Spleen (tissue), 11 donors: ENCODE measurements at regions not wholly inside any gene's neighbourhood (a gene's known extent, or its start where the extent isn't known, plus 50 kb on each side); places are given as distances from the start of the nearest gene placed in this dataset.

Experiments
- DNase-seq: peaks from one replicate; pipeline ENCODE4 v3.0.0-alpha.2; 2020
- H3K27ac ChIP-seq, 8 donors: fragments of 200-600 bp; sonication (generic) in 7 of 8; 1 replicate in 4 of 8; 2 replicates in 4 of 8; pipeline versions ENCODE4 v1.5.0 to v1.8.0; 2016 to 2021; ENCODE audit warnings: inconsistent platforms in 4 of 8, mild to moderate bottlenecking in 4 of 8, moderate library complexity in 1 of 8
- H3K27me3 ChIP-seq, 7 donors: fragments of 200-600 bp; sonication (generic) in 6 of 7; replicated peaks in 1 of 7; 1 replicate in 4 of 7; 2 replicates in 3 of 7; pipeline versions ENCODE4 v1.5.0 to v1.8.0; 2016 to 2021; ENCODE audit warnings: inconsistent platforms in 3 of 7, mild to moderate bottlenecking in 1 of 7
- H3K36me3 ChIP-seq, 6 donors: fragments of 200-600 bp; sonication (generic) in 5 of 6; 1 replicate in 4 of 6; 2 replicates in 2 of 6; pipeline versions ENCODE4 v1.5.0 to v1.8.0; 2016 to 2021; ENCODE audit warnings: inconsistent platforms in 2 of 6
- H3K4me1 ChIP-seq, 6 donors: fragments of 200-600 bp; sonication (generic) in 5 of 6; 1 replicate in 3 of 6; 2 replicates in 3 of 6; pipeline versions ENCODE4 v1.5.0 to v1.8.0; 2016 to 2021; ENCODE audit warnings: inconsistent platforms in 3 of 6
- H3K4me3 ChIP-seq, 8 donors: fragments of 200-600 bp; sonication (generic) in 7 of 8; 1 replicate in 4 of 8; 2 replicates in 4 of 8; pipeline versions ENCODE4 v1.5.0 to v1.8.0; 2016 to 2021; ENCODE audit warnings: inconsistent platforms in 4 of 8, mild to moderate bottlenecking in 4 of 8, moderate library complexity in 2 of 8
- H3K9me3 ChIP-seq, 8 donors: fragments of 200-600 bp; sonication (generic) in 7 of 8; 1 replicate in 4 of 8; 2 replicates in 4 of 8; pipeline versions ENCODE4 v1.5.0 to v1.8.0; 2016 to 2021; ENCODE audit warnings: inconsistent platforms in 4 of 8
- POLR2A ChIP-seq, 3 donors: fragments of 450-650 bp; IDR thresholded peaks; one replicate each; pipeline ENCODE4 v1.5.1; 2017; ENCODE audit warnings: antibody characterized with exemption in 3 of 3, mild to moderate bottlenecking in 1 of 3
- POLR2AphosphoS5 ChIP-seq, 3 donors: sonication (generic); formaldehyde crosslinking; IDR thresholded peaks; one replicate each; pipeline ENCODE4 v1.5.1; 2017; ENCODE audit warnings: antibody characterized with exemption in 3 of 3
- WGBS, 5 donors: extraction: QIAGEN DNeasy Blood & Tissue Kit in 3 of 5; methylation state at CpG; one replicate each; pipeline versions ENCODE4 v1.1.5 to v1.1.7; 2013 to 2018; 5-methylcytosine and 5-hydroxymethylcytosine counted together
- intact Hi-C: fragments of 100-400 bp; cut with DNase I; formaldehyde crosslinking; loops from one replicate; pipeline ENCODE4 v1.15.0; 2023; ENCODE audit warnings: low total_unique reads
- small RNA-seq, 4 donors: library from RNA; depleted of rRNA; stranded (forward); fragments of <200 nt; gene quantifications; one replicate each; pipeline ENCODE3, GENCODE V24; 2016
- TF ChIP-seq, protein P1 (sequence below), 11 experiments: fragments of 200-600 bp in 7 of 11; fragments of 450-650 bp in 4 of 11; sonication (generic) in 4 of 11; IDR thresholded peaks in 8 of 11; conservative IDR thresholded peaks in 3 of 11; 1 replicate in 7 of 11; 2 replicates in 4 of 11; pipeline versions ENCODE4 v1.4.0 to v1.8.0; 2016 to 2021; ENCODE audit warnings: antibody characterized with exemption in 11 of 11, inconsistent platforms in 4 of 11, mild to moderate bottlenecking in 1 of 11
- donor health status: healthy with polysubstance abuse.
- donor health status: DM: no; HTN: no; CAD: no; lungs with moderate emphysema.
- donor health status: DM: no; HTN: no; CAD: no.
- donor health status: Bipolar disorder and iron deficiency.
- donor health status: healthy.
- donor health status: DM: no; HTN: no; CAD: no.
- donor health status: DM: yes; HTN: yes; CAD: no.

DNA sequence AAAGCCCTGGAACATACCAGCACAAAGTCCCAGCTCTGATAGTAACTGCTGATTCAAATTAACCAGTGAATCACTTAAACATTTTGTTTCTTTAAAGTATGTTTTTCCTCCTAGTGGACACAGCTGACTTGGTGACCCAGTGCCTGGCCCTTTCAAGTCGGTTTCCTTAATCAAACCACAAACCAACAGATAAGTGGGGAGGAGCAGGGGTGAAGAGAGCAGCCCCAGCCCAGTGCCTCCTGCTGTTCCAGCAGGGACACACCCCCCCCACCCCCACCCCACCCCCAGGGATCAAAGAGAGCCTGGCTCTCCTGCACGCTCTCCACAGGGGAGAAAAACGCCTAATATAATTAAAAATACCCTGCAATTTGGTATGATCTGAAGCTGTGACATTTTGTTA is 55.4 kb upstream of the TBXT start:
- intact Hi-C loops = no loop called here
- H3K27me3 ChIP-seq = peaks cover 0 to 46% (median 13%) of the 10 kb centered on the region in 7 donors
- no peaks in the 10 kb centered on the region for H3K36me3 ChIP-seq
- H3K9me3 ChIP-seq = no peaks in the 10 kb centered on the region
- no peak for DNase-seq
- no peak overlapping the region for H3K27ac ChIP-seq
- peaks cover 0 to 4% (median 0%) of the 10 kb centered on the region in 6 donors for H3K4me1 ChIP-seq
- no peak overlapping the region for H3K4me3 ChIP-seq
- WGBS, 5 donors = 43 to 54% (median 52%) methylated on average over 3 of the region's 3 CpGs
- TF ChIP-seq POLR2A (IDR thresholded peaks at IDR 0.05) = no peak
- TF ChIP-seq, protein P1, sequence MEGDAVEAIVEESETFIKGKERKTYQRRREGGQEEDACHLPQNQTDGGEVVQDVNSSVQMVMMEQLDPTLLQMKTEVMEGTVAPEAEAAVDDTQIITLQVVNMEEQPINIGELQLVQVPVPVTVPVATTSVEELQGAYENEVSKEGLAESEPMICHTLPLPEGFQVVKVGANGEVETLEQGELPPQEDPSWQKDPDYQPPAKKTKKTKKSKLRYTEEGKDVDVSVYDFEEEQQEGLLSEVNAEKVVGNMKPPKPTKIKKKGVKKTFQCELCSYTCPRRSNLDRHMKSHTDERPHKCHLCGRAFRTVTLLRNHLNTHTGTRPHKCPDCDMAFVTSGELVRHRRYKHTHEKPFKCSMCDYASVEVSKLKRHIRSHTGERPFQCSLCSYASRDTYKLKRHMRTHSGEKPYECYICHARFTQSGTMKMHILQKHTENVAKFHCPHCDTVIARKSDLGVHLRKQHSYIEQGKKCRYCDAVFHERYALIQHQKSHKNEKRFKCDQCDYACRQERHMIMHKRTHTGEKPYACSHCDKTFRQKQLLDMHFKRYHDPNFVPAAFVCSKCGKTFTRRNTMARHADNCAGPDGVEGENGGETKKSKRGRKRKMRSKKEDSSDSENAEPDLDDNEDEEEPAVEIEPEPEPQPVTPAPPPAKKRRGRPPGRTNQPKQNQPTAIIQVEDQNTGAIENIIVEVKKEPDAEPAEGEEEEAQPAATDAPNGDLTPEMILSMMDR (IDR thresholded peaks at IDR 0.05 in 8 of 11, conservative IDR thresholded peaks at IDR 0.05 in 3 of 11) = no peak
- no peak for TF ChIP-seq POLR2AphosphoS5 (IDR thresholded peaks at IDR 0.05)

DNA sequence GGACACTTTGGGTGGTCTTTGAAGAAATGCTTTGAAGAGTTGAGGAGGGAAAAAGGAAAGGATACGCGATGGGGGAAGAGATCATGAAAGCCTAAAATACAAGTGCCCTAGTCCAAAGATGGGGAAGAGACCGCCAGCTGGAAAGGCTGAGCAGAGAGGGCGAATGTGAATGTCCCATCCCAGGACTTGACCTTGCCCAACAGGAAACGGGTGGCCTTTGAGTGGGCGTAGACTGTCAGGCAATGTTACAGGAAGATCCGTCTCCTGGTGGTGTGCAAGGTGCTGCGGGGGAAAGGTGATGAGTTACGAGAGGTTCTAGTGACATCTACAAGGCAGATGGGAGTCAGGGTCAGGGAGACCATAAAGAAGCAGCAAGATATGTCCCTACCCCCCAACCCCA is 55.0 kb upstream of the TBXT start:
- H3K27ac ChIP-seq = no peak overlapping the region
- 65 to 73% (median 67%) methylated on average over 9 of the region's 9 CpGs for WGBS, 5 donors
- intact Hi-C loops = no loop called here
- no peak for DNase-seq
- no peaks in the 10 kb centered on the region for H3K9me3 ChIP-seq
- no peaks in the 10 kb centered on the region for H3K36me3 ChIP-seq
- TF ChIP-seq POLR2A (IDR thresholded peaks at IDR 0.05) (no peak), POLR2AphosphoS5 (IDR thresholded peaks at IDR 0.05) (no peak)
- TF ChIP-seq, protein P1 (IDR thresholded peaks at IDR 0.05 in 8 of 11, conservative IDR thresholded peaks at IDR 0.05 in 3 of 11) = no peak
- no peak overlapping the region for H3K4me3 ChIP-seq
- peaks cover 0 to 42% (median 13%) of the 10 kb centered on the region in 7 donors for H3K27me3 ChIP-seq
- H3K4me1 ChIP-seq = peaks cover 0 to 4% (median 0%) of the 10 kb centered on the region in 6 donors

DNA sequence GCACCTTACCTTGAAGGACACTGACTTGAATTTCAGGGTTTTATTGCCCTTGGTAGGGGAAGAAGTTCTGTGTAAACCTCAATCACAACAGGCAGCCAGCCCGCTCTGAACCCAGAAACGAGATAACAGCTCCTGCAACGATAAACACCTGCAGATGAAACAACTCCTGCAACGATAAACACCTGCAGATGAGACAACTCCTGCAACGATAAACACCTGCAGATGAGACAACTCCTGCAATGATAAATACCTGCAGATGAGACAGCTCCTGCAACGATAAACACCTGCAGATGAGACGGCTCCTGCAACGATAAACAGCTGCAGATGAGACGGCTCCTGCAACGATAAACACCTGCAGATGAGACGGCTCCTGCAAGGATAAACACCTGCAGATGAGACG is 54.0 kb upstream of the TBXT start:
- Histone ChIP-seq H3K27ac (no peak overlapping the region), H3K27me3 (peaks cover 0 to 37% (median 13%) of the 10 kb centered on the region in 7 donors), H3K9me3 (no peaks in the 10 kb centered on the region), H3K4me1 (peaks cover 0 to 4% (median 0%) of the 10 kb centered on the region in 6 donors), H3K36me3 (no peaks in the 10 kb centered on the region), H3K4me3 (no peak overlapping the region)
- intact Hi-C loops = no loop called here
- 50 to 91% (median 73%) methylated on average over 11 to 12 of the region's 12 CpGs for WGBS, 5 donors
- no peak for TF ChIP-seq POLR2AphosphoS5 (IDR thresholded peaks at IDR 0.05)
- no peak for TF ChIP-seq POLR2A (IDR thresholded peaks at IDR 0.05)
- TF ChIP-seq, protein P1 (IDR thresholded peaks at IDR 0.05 in 8 of 11, conservative IDR thresholded peaks at IDR 0.05 in 3 of 11) = no peak
- DNase-seq = no peak

DNA sequence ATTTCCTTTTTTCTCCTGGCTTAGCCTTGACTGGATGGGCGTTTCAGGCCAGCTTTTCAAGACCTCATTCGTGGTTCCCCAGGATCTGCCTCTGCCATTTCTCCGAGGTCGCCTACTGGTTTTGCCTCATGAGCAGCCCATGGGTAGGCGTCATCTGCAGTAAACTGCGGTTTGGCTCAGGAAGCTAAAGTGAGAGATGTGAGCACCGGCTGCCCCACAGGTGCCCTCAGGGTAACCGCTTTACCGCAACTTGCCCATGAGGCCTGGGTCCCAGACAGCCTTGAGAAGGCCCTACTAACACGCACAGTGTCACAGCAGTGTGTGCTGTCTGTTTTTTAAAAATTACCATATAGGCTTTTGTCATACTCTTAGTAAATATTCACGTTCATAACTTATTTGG is 53.4 kb upstream of the TBXT start:
- Histone ChIP-seq H3K27me3 (peaks cover 0 to 31% (median 8%) of the 10 kb centered on the region in 7 donors), H3K9me3 (no peaks in the 10 kb centered on the region), H3K27ac (no peak overlapping the region), H3K36me3 (no peaks in the 10 kb centered on the region), H3K4me1 (peaks cover 0 to 4% (median 0%) of the 10 kb centered on the region in 6 donors), H3K4me3 (no peak overlapping the region)
- no peak for DNase-seq
- intact Hi-C loops = no loop called here
- WGBS, 5 donors = 71 to 84% (median 74%) methylated on average over 11 of the region's 11 CpGs
- TF ChIP-seq POLR2A (IDR thresholded peaks at IDR 0.05) = no peak
- TF ChIP-seq, protein P1 (IDR thresholded peaks at IDR 0.05 in 8 of 11, conservative IDR thresholded peaks at IDR 0.05 in 3 of 11) = no peak
- TF ChIP-seq POLR2AphosphoS5 (IDR thresholded peaks at IDR 0.05) = no peak

Small RNAs in the stretch of these regions (small RNA-seq; reads per million reads assigned to genes)
- gene AL121956.5 = 0 reads per million in 4 donors
- gene GNG5P1 = 0 reads per million in 4 donors
